GM19438 (cell line): ENCODE measurements at regions not wholly inside any gene's neighbourhood (a gene's known extent, or its start where the extent isn't known, plus 50 kb on each side); places are given as distances from the start of the nearest gene placed in this dataset.

Experiments
- ATAC-seq: cut with Tn5 transposase; IDR thresholded peaks from one replicate; pipeline ENCODE4 v1.9.1; 2021; ENCODE audit warnings: low read depth; ENCODE audit not compliant: unreplicated experiment

- no peak for ATAC-seq
Observed at GRCh38 chr6:109235481-109236038, 140.3 kb downstream of the CEP57L1 start.

- no peak for ATAC-seq
Observed at GRCh38 chr6:109230453-109230852, 135.1 kb downstream of the CEP57L1 start.

GRCh38 chr6:109229536-109229935, 134.2 kb downstream of the CEP57L1 start:
- ATAC-seq, result no peak

- ATAC-seq, result no peak
Observed at GRCh38 chr6:109227646-109228045, 132.3 kb downstream of the CEP57L1 start.

- no peak for ATAC-seq
Observed at GRCh38 chr6:109226353-109226752, 131.0 kb downstream of the CEP57L1 start.

DNA sequence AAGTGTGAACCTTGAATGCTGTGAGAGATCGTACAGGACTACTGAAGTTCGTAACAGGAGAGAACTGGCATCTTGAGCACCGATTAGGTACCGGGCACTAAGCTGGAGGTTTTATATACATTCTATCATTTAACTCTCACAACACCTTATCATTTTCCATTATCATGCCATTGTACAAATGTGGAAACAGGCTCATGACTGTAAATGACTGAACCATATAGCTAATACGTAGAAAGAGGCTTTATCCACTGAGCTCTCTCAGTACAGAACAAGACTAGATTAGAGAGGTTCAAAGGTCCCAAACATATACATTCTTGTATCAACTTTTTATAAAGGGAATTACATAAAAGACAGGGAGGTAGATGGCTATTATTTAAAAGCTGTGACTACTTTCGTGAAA, 130.6 kb downstream of the CEP57L1 start:
- ATAC-seq, result no peak

DNA sequence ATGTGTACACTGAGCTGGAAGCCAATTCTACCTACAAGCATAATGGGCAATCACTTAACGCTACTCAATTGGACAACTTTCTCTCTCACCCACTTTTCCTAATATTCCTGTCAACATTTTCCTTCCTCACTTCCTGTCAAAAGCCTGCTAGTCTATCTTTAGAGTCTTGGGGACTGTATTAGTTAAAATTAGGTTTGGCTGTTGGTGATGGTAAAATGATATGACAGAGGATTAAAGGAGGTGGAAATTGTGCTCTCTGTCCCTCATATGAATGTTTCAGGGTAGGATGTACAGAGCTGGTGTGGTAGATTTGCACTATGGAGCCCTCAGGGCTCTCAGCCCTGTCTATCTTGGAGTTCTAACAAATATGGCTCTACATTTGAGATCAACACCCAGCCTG, 129.7 kb downstream of the CEP57L1 start:
- no peak for ATAC-seq

DNA sequence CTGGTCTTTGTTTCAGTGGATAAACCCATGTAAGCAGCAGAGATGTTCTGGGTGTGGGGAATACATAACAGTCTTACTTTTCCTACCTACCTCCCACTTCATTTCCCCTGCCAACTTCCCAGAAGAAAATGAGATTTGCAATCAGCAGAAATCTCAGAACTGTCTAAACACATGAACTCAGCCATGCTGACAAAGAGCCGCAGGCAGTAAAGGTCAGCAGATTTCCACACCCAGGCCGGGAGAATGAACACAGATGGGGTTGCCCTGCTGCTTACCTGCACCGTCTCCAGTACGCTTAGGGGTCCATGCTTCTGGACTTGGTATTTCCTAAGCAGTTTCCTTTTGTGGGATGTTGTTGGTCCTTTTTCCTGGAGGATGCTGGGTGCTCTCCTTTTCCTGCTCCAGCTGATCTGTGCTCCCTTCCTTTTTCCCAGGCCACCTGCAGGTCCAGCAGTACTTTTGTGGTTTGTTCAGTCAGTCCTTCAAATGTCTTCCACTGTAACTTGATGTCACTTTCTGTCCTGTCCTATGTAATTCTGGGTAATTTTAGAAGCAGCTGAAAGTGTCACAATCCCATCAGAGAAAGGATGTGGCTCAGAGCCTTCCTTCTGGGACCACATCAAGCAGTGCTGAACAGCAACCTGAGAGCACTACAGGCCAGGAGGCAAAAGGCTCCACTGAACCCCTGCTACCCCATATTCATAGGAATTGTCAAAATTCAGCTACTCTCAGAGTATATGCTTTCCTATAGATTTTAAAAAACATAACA, 129.0 kb downstream of the CEP57L1 start:
- ATAC-seq, result no peak

DNA sequence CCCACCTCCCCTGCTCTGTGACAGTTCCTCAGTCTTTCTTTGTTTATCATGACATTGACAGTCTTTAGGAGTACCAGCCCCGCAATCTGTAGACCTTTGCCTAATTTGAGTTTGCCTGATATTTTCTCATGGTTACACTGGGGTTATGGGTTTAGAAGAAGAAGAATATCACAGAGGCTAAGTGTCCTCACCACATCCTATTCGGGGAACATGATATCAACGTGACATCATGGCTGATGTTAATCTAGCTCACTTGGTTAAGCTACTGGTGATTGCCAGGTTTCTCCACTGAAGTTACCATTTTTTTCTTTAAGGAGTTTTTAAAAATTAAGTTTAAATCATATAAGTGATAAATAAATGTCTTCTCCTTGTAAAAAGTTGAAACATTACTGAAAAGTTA, 127.5 kb downstream of the CEP57L1 start:
- no peak for ATAC-seq

DNA sequence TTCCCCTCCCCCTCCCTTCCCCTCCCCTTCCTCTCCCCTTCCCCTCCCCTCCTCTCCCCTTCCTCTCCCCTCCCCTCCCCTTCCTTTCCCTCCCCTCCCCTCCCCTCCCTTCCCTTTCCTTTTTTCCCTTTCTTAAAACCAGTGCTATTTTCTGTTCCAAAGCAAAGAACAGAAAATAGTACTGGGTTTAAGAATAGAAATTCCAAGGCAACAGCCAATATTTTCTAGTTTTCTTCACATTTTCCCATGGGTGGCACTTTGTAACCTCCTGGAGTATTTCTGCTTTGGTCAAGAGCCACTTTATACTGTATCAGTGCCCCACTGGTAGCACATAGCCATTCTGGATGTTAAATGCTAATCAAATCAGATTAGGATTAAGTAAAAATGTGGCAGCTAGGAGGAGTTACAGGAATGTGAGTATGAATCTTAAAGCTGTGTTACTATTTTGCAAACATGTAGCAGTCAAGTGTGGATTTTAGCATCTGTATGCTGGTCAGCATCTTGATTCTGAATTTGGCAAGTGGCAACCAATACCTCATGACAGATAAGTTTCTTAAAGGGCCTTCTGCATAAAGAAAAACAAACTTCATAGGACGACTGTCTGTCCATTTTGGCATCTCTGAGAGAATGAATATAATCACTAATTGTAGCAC, 126.4 kb downstream of the CEP57L1 start:
- no peak for ATAC-seq
